ENCODE measurements at regions not wholly inside any gene's neighbourhood (a gene's known extent, or its start where the extent isn't known, plus 50 kb on each side); places are given as distances from the start of the nearest gene placed in this dataset.

DNA sequence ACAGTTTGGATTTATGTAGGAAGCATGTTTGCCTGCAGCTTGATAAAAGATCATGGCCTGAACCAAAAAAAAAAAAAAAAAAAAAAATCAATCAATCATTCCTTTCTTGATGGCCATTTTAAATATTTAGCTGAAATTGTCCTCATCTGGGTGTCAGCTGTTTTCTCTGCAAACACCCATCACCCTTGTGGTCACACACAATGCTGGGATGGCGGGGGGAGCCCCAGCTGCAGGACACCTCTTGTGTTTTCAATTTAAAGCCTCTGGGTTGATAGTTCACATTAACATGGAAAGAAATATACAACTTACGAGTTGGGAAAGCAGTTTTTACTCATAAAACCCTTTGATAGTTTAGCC, 160.4 kb downstream of the ZFP64 start:
- TF ChIP-seq, protein P1, sequence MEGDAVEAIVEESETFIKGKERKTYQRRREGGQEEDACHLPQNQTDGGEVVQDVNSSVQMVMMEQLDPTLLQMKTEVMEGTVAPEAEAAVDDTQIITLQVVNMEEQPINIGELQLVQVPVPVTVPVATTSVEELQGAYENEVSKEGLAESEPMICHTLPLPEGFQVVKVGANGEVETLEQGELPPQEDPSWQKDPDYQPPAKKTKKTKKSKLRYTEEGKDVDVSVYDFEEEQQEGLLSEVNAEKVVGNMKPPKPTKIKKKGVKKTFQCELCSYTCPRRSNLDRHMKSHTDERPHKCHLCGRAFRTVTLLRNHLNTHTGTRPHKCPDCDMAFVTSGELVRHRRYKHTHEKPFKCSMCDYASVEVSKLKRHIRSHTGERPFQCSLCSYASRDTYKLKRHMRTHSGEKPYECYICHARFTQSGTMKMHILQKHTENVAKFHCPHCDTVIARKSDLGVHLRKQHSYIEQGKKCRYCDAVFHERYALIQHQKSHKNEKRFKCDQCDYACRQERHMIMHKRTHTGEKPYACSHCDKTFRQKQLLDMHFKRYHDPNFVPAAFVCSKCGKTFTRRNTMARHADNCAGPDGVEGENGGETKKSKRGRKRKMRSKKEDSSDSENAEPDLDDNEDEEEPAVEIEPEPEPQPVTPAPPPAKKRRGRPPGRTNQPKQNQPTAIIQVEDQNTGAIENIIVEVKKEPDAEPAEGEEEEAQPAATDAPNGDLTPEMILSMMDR (conservative IDR thresholded peaks at IDR 0.05; ENCODE audit: low read length) = no peak
- TF ChIP-seq EZH2phosphoT487 (IDR thresholded peaks at IDR 0.05; ENCODE audit: borderline replicate concordance) = no peak
